GM12878 (cell line): ENCODE measurements at regions not wholly inside any gene's neighbourhood (a gene's known extent, or its start where the extent isn't known, plus 50 kb on each side); places are given as distances from the start of the nearest gene placed in this dataset.

Experiments used
- ATAC-seq: fragments of 200-7000 bp; cut with Tn5 transposase; 3 replicates; pipeline ENCODE4 v1.9.1; 2020; ENCODE audit warnings: mild to moderate bottlenecking, moderate library complexity
- BruUV-seq: library from RNA; stranded (reverse); fragments of 400-500 nt; replicated peaks from 2 replicates; lab custom pipeline; 2021; lab: Mats Ljungman, UMichigan
- CTCF ChIA-PET: fragments of 300-600 bp; sonication (Branson Sonifier 250); formaldehyde crosslinking; extraction: SDS; loops from one replicate; lab custom pipeline; 2021; ENCODE audit warnings: inconsistent platforms; lab: Yijun Ruan, JAX
- POLR2A ChIA-PET: fragments of 350-600 bp; formaldehyde crosslinking; extraction: SDS; loops from one replicate; lab custom pipeline; 2021; ENCODE audit warnings: inconsistent platforms; lab: Charles Lee
- RAD21 ChIA-PET: fragments of 300-600 bp; sonication (Branson Sonifier 250); formaldehyde crosslinking; loops from one replicate; lab custom pipeline; 2023; ENCODE audit warnings: antibody characterized with exemption; ENCODE audit not compliant: unreplicated experiment; lab: Charles Lee
- SMC1A ChIA-PET: fragments of 300-600 bp; sonication (Branson Sonifier 250); formaldehyde crosslinking; loops from one replicate; lab custom pipeline; 2023; ENCODE audit not compliant: unreplicated experiment, uncharacterized antibody; lab: Charles Lee
- DNase-seq: peaks from one replicate; pipeline ENCODE4 v3.0.0-alpha.2; 2011; ENCODE audit warnings: low read depth, low spot score
- FAIRE-seq: peaks from 3 replicates; lab custom pipeline; 2011; peaks lifted over from hg19 to GRCh38; lab: Jason Lieb, UNC
- H2AFZ ChIP-seq: 2 replicates; pipeline ENCODE4 v1.6.0; 2011; ENCODE audit warnings: low read depth, low read length, control low read depth; ENCODE audit not compliant: control insufficient read depth
- H3K27ac ChIP-seq: 2 replicates; pipeline ENCODE4 v1.5.1; 2011; ENCODE audit warnings: control low read depth; ENCODE audit not compliant: control insufficient read depth, insufficient read depth
- H3K27me3 ChIP-seq, 2 experiments: replicated peaks in 1 of 2; 2 replicates each; pipeline versions ENCODE4 v1.6.0 to v1.6.1; 2011; ENCODE audit warnings: low read length in 1 of 2; ENCODE audit not compliant: control insufficient read depth in 2 of 2, insufficient read depth in 2 of 2
- H3K36me3 ChIP-seq, 2 experiments: 2 replicates each; pipeline ENCODE4 v1.5.1; 2011; ENCODE audit warnings: low read length in 1 of 2; ENCODE audit not compliant: control insufficient read depth in 2 of 2, insufficient read depth in 2 of 2
- H3K4me1 ChIP-seq: 2 replicates; pipeline ENCODE4 v1.6.1; 2011; ENCODE audit warnings: mild to moderate bottlenecking, low read length, moderate library complexity, mixed read lengths; ENCODE audit not compliant: control insufficient read depth, insufficient read depth
- H3K4me2 ChIP-seq: 2 replicates; pipeline ENCODE4 v1.6.0; 2011; ENCODE audit warnings: control low read depth; ENCODE audit not compliant: control insufficient read depth, insufficient read depth
- H3K4me3 ChIP-seq: fragments of 200-600 bp; sonication (generic); 2 replicates; pipeline ENCODE4 v1.5.1; 2016
- H3K79me2 ChIP-seq: 2 replicates; pipeline ENCODE4 v1.6.0; 2011; ENCODE audit warnings: low read length; ENCODE audit not compliant: control insufficient read depth, insufficient read depth
- H3K9ac ChIP-seq: 2 replicates; pipeline ENCODE4 v1.8.0; 2011; ENCODE audit warnings: low read length, control low read depth, mixed read lengths; ENCODE audit not compliant: control insufficient read depth, insufficient read depth
- H3K9me3 ChIP-seq: replicated peaks from 3 replicates; pipeline ENCODE4 v1.5.1; 2011; ENCODE audit warnings: mild to moderate bottlenecking, low read length; ENCODE audit not compliant: control insufficient read depth, insufficient read depth
- H4K20me1 ChIP-seq: 2 replicates; pipeline ENCODE4 v1.6.0; 2011; ENCODE audit not compliant: control insufficient read depth, insufficient read depth
- BCL11A ChIP-seq: IDR thresholded peaks from 2 replicates; pipeline ENCODE4 v1.6.1; 2011; ENCODE audit warnings: low read depth, low read length
- BHLHE40 ChIP-seq, 2 experiments: fragments of 450-650 bp in 1 of 2; IDR thresholded peaks; 2 replicates each; pipeline ENCODE4 v1.6.1; 2011 to 2017; ENCODE audit warnings: low read depth in 2 of 2, borderline replicate concordance in 1 of 2, improper control_type of control experiment in 1 of 2, low read length in 1 of 2, mild to moderate bottlenecking in 1 of 2
- EED ChIP-seq: sonication (generic); IDR thresholded peaks from 2 replicates; pipeline ENCODE4 v1.6.1; 2016; ENCODE audit warnings: antibody characterized with exemption, low read depth
- NR2F1 ChIP-seq: fragments of 450-650 bp; conservative IDR thresholded peaks from 2 replicates; pipeline ENCODE4 v1.6.1; 2017; ENCODE audit warnings: mild to moderate bottlenecking
- PAX5 ChIP-seq: IDR thresholded peaks from 2 replicates; pipeline ENCODE4 v1.6.1; 2011; ENCODE audit warnings: low read depth, low read length, borderline replicate concordance
- POLR2AphosphoS5 ChIP-seq: IDR thresholded peaks from 2 replicates; pipeline ENCODE4 v1.6.1; 2011; ENCODE audit warnings: mild to moderate bottlenecking, low read length, inconsistent platforms
- RBBP5 ChIP-seq: fragments of 200-600 bp; sonication (generic); conservative IDR thresholded peaks from 2 replicates; pipeline ENCODE4 v1.6.1; 2016
- RCOR1 ChIP-seq: conservative IDR thresholded peaks from 2 replicates; pipeline ENCODE4 v1.6.1; 2012; ENCODE audit warnings: low read depth, low read length, improper control_type of control experiment
- WGBS: methylation state at CpG from one replicate; pipeline ENCODE4 v1.1.6; 2016; ENCODE audit warnings: low lambda C conversion rate; ENCODE audit not compliant: insufficient replicate concordance, insufficient coverage; ENCODE audit errors: missing lambda C conversion rate; 5-methylcytosine and 5-hydroxymethylcytosine counted together
- in situ Hi-C: fragments of 300-500 bp; cut with MboI; formaldehyde crosslinking; loops from 9 replicates; pipeline ENCODE4 v1.14.3; 2018; ENCODE audit warnings: mixed read lengths
- intact Hi-C: fragments of 100-400 bp; cut with micrococcal nuclease; formaldehyde crosslinking; loops from one replicate; pipeline ENCODE4 v1.14.2; 2022; ENCODE audit not compliant: unreplicated experiment
- TF ChIP-seq, protein P1 (sequence below): fragments of 450-650 bp; IDR thresholded peaks from 2 replicates; pipeline ENCODE4 v1.6.1; 2016; ENCODE audit warnings: mild to moderate bottlenecking, moderate library complexity, borderline replicate concordance
- TF ChIP-seq, protein P2 (sequence below): fragments of 450-650 bp; IDR thresholded peaks from 2 replicates; pipeline ENCODE4 v1.6.1; 2016; ENCODE audit warnings: mild to moderate bottlenecking

DNA sequence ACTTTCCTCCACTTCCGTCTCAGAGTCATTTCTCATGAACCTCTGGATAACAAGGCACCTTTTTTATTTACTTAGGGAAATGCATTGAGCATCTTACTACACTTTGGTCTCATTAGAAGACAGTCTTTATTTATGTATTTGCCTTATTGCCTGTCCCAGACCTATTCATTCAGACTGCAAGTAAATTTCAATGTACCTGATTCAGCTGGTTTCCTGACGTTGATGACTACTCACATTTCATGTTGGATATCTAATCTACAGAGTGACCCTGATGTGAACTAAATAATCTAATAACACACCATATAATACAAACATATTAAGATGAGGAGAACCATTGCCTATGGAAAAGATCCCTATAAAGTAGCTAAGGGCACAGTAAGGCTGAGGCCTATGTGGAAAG is 267.7 kb downstream of the SLC6A15 start (continued):
- TF ChIP-seq, protein P1, sequence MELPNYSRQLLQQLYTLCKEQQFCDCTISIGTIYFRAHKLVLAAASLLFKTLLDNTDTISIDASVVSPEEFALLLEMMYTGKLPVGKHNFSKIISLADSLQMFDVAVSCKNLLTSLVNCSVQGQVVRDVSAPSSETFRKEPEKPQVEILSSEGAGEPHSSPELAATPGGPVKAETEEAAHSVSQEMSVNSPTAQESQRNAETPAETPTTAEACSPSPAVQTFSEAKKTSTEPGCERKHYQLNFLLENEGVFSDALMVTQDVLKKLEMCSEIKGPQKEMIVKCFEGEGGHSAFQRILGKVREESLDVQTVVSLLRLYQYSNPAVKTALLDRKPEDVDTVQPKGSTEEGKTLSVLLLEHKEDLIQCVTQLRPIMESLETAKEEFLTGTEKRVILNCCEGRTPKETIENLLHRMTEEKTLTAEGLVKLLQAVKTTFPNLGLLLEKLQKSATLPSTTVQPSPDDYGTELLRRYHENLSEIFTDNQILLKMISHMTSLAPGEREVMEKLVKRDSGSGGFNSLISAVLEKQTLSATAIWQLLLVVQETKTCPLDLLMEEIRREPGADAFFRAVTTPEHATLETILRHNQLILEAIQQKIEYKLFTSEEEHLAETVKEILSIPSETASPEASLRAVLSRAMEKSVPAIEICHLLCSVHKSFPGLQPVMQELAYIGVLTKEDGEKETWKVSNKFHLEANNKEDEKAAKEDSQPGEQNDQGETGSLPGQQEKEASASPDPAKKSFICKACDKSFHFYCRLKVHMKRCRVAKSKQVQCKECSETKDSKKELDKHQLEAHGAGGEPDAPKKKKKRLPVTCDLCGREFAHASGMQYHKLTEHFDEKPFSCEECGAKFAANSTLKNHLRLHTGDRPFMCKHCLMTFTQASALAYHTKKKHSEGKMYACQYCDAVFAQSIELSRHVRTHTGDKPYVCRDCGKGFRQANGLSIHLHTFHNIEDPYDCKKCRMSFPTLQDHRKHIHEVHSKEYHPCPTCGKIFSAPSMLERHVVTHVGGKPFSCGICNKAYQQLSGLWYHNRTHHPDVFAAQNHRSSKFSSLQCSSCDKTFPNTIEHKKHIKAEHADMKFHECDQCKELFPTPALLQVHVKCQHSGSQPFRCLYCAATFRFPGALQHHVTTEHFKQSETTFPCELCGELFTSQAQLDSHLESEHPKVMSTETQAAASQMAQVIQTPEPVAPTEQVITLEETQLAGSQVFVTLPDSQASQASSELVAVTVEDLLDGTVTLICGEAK, result no peak
- TF ChIP-seq BHLHE40 (IDR thresholded peaks at IDR 0.05; ENCODE audit: borderline replicate concordance in 1 of 2, low read depth in 2 of 2, low read length in 1 of 2) (no peak), POLR2AphosphoS5 (no peak), PAX5 (no peak), NR2F1 (no peak), BCL11A (no peak)
- TF ChIP-seq, protein P2, sequence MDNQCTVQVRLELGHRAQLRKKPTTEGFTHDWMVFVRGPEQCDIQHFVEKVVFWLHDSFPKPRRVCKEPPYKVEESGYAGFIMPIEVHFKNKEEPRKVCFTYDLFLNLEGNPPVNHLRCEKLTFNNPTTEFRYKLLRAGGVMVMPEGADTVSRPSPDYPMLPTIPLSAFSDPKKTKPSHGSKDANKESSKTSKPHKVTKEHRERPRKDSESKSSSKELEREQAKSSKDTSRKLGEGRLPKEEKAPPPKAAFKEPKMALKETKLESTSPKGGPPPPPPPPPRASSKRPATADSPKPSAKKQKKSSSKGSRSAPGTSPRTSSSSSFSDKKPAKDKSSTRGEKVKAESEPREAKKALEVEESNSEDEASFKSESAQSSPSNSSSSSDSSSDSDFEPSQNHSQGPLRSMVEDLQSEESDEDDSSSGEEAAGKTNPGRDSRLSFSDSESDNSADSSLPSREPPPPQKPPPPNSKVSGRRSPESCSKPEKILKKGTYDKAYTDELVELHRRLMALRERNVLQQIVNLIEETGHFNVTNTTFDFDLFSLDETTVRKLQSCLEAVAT, result no peak

- FAIRE-seq, result no peak
- no peak overlapping the region for H3K9ac ChIP-seq
- in situ Hi-C loops, result no loop called here
- ChIA-PET POLR2A (interaction anchor here (0.6 kb wide), 1 partner anchor 251 kb away, joined by 7 read pairs; no protein-coding TSS in a partner anchor), RAD21 (no interaction called here), CTCF (no interaction called here)
- H3K4me3 ChIP-seq, result no peak overlapping the region
- no TSS peak for BruUV-seq
- no peaks in the 10 kb centered on the region for H3K4me1 ChIP-seq
- H3K36me3 ChIP-seq, result no peaks in the 10 kb centered on the region
- H3K79me2 ChIP-seq, result no peaks in the 10 kb centered on the region
- no peak overlapping the region for H3K4me2 ChIP-seq
- H3K27ac ChIP-seq, result no peak overlapping the region
- no peak for TF ChIP-seq RCOR1
- no peak for TF ChIP-seq EED
- no peak for TF ChIP-seq RBBP5
- TF ChIP-seq, all 136 proteins: peak for 0
- SMC1A ChIA-PET, result interaction anchor here (0.9 kb wide), 1 partner anchor 14 kb away, joined by 3 read pairs; no protein-coding TSS in a partner anchor
- no peaks in the 10 kb centered on the region for H4K20me1 ChIP-seq
- H3K27me3 ChIP-seq, result no peaks in the 10 kb centered on the region
- H3K9me3 ChIP-seq, result no peaks in the 10 kb centered on the region
- intact Hi-C loops, result no loop called here
- no peak for DNase-seq
- WGBS, result 0% methylated on average over 1 of the region's 1 CpG
- ATAC-seq, result no peak
- no peak overlapping the region for H2AFZ ChIP-seq
Observed at GRCh38 chr12:84643993-84644392, 268.6 kb downstream of the SLC6A15 start.
